ENCODE measurements at regions not wholly inside any gene's neighbourhood (a gene's known extent, or its start where the extent isn't known, plus 50 kb on each side); places are given as distances from the start of the nearest gene placed in this dataset.

DNA sequence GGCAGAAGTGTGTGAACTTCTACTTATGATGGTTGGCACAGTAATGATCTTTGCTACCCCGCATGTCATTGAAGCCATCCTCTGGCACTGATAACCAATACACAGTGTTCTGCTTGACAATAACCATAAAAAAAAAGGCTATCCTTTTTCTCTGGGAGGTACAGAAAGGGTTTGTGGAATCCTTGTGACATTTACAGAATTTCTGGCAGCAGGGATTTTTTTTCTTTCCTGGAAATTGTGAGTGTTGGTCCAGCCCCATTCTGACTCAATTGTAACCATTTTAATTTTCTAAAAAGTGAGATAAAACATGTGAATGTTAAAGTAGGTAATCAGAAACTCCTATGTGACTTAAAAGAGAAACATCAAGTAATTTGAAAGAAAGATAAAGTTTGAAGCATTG, 943.8 kb downstream of the TMTC2 start:
- TF ChIP-seq, protein P1, sequence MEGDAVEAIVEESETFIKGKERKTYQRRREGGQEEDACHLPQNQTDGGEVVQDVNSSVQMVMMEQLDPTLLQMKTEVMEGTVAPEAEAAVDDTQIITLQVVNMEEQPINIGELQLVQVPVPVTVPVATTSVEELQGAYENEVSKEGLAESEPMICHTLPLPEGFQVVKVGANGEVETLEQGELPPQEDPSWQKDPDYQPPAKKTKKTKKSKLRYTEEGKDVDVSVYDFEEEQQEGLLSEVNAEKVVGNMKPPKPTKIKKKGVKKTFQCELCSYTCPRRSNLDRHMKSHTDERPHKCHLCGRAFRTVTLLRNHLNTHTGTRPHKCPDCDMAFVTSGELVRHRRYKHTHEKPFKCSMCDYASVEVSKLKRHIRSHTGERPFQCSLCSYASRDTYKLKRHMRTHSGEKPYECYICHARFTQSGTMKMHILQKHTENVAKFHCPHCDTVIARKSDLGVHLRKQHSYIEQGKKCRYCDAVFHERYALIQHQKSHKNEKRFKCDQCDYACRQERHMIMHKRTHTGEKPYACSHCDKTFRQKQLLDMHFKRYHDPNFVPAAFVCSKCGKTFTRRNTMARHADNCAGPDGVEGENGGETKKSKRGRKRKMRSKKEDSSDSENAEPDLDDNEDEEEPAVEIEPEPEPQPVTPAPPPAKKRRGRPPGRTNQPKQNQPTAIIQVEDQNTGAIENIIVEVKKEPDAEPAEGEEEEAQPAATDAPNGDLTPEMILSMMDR (conservative IDR thresholded peaks at IDR 0.05; ENCODE audit: low read depth, low read length), result no peak
- TF ChIP-seq RAD21 (IDR thresholded peaks at IDR 0.05; ENCODE audit: low read length), result no peak

Measured in IMR-90 (cell line).